Fibroblast of peridontal ligament (primary cell): ENCODE measurements at regions not wholly inside any gene's neighbourhood (a gene's known extent, or its start where the extent isn't known, plus 50 kb on each side); places are given as distances from the start of the nearest gene placed in this dataset.

ENCODE experiments used
- DNase-seq: peaks from one replicate; pipeline ENCODE4 v3.0.0-alpha.2; 2010; ENCODE audit errors: extremely low read depth

DNA sequence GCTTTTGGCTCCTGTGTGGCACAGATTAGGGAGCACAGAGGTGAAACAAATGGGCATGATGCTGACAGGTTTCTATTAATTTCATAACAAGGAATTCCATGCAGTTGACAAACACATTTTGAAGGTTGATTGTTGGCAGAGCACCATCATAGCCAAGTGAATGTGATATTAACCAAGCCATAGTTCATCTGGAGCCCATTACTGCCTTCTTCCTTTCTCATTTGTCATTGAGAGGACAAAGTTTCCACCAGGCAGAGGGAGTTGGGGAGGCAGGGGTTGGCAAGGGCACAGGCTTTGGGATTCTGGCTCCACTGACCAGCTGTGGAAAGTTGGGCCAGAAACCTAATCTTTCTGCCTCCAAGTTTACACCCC is 325.2 kb downstream of the MFSD1 start:
- no peak for DNase-seq

DNA sequence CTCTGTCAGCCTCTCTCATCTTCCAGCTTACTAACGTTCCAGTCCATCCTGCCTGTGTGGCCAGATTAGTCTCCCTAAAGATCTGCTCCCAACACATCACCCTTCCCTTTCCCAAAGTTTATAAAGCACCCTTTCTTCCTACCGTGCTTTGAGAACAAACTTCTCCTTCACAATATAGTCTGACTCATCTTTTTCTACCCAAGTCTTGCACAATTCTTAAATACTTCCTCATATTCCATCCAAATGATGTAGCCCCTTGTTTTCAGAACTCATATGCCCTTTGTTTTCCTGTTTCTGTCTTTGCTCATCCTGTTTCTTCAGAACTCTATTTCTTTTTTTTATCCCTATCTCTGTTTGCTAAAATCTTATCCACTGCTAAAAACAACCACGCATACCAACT is 326.8 kb downstream of the MFSD1 start:
- peak; percentile 59 for DNase-seq

DNA sequence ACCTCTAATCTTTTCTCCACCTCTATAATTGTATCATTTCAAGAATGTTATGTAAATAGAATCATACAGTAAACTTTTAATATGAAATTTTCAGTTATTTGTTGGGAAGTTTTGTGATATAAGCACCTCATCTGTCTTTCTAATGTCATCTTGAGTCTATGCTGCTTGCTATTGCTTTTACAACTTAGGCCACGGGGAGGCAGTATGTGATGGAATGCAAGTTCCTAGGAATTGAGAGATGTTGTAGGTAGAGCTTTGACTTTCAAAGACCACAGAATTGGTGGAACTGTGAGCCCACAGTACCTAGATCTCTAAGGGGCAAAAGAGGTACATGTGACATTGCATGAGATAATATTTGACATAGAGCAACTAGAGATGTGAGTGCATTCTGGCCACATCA is 328.3 kb downstream of the MFSD1 start:
- no peak for DNase-seq

GRCh38 chr3:159131376-159131775 is 329.5 kb downstream of the MFSD1 start:
- DNase-seq, result no peak

GRCh38 chr3:159137949-159138348 is 336.1 kb downstream of the MFSD1 start:
- no peak for DNase-seq

DNA sequence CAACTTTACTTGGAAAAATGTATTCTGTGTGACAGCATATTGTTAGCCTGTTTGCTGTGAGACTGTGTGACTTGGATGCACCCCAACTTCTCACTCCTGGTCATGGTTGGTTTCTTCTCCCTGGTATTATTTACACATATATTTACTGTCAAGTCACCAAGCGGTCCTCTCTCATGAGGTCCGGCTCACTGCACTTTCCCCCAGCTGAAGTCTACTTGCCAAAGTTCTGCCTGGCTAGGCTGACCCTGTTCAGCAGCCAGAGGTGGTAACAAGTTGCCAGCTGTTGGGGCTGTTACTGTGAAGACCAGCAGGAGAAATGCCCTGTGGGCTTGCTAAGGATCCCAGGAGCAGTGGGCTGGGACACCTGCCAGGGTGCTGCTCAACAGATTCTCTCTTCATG is 337.5 kb downstream of the MFSD1 start:
- DNase-seq, result peak; percentile 4

GRCh38 chr3:159144472-159144871 is 342.6 kb downstream of the MFSD1 start:
- no peak for DNase-seq

- no peak for DNase-seq
These were observed 343.0 kb downstream of the MFSD1 start for GRCh38 chr3:159144891-159145290.

DNA sequence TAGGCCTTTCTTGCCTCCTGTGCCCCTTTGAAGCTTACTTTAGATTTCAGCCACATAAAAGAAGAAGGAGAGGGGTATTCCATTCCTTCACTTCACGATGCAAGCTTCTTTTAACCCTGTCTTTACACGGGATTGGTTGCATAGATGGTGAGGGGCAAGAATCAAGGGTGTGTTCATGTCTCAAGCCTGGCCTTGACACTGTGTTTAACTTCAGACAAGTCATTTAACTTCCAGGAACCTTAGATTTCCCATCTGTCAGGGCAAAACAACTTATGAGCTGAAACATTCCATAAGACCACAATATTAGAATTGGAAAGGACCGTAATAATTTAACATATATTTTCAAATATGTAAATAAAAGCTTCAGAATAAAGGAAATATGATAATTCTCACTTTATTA is 344.5 kb downstream of the MFSD1 start:
- no peak for DNase-seq

GRCh38 chr3:159146856-159147435 is 345.1 kb downstream of the MFSD1 start:
- no peak for DNase-seq

DNA sequence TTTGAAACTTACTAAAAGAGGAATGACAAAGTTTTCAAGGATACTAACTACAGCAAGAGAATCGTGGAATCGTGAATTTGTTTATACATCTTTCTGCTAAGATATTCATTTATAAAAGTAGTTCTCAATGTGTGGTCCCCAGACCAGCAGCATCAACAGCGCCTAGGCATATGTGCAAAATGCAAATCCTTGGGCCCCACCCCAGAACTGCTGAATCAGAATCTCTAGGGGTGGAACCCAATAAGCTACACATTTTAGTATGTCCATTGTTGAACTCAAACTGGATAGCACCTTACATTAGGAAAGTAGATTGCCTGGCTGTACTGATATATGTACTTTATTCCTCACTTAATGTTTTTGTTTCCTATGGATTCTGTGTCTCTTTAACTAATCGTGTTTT is 346.0 kb downstream of the MFSD1 start:
- no peak for DNase-seq

DNA sequence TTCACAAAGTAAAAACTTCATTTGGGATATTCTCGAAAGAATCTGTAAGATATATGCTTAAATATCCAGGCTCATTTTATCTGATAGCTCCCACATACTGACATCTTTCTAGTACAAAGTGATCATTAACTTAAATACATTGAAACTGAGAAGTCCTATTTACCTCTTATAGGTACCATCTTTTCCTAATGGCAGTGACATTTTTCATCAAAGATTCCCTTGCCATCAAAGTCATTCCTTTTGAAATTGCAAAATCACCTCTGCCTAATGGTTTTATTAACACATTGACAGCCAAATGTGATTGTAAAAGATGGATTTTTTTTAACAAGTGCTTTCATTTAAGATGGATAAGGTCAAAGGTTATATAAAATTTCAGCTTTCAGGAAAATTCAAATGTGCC is 346.6 kb downstream of the MFSD1 start:
- DNase-seq, result no peak

DNA sequence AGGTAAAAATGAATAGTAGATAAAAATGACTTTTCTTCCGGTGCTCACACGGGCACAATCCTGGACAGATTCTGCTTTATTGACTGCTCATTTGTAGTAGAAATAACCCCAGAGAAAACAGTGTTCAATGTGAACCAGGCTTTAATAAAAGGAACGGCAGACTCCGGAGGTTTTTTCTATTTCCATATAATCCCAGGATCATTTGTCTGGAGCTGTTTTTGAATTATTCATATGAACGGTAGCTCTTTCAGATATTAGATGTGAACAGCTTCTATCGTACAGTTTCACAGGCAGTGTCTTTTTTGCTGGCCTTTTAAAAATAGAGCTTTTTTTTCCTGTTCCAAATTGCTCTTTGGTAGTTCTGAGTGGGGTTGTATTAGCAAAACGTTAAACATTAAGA is 347.3 kb downstream of the MFSD1 start:
- DNase-seq, result no peak

- no peak for DNase-seq
These were observed 347.8 kb downstream of the MFSD1 start for GRCh38 chr3:159149633-159150032.

DNA sequence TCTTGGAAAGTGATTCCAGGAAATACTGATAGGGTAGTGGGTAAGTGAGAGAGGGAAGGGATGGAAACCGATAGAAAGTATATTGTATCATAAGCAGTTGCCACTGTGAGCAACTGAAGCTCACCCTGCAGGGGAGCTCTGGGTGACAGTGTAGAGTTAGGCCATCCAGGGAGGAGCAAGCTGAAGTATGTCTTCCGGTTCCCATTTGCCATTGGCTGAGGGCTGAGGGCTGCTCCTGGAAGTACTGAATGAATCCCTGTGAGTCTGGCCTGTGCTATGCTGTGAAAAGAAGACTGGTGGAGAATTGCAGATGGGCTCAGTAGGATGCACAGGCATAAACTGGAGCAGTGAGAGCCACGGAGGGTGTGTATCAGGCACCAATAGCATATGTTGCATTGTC is 348.3 kb downstream of the MFSD1 start:
- no peak for DNase-seq

DNA sequence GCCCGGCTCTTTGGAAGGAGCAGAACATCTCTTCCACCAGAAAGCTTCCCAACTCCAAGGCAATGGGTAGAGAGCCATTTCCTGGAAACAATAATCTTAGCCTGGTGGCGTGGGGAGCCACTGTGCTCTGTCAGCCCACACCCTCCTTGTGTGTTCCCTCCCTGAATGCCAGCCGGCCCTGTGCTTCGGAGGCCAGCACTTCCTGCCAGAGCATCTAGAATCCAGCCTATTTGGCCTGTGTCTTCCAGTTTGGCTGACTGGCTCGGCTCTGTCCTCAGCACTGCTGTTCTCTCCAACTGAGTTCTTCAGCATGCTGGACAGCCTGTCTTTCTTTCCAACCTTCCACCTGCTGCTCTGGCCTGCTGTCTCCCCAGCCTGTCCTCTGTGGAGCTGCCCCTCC is 349.3 kb downstream of the MFSD1 start:
- no peak for DNase-seq

- no peak for DNase-seq
These were observed 355.4 kb downstream of the MFSD1 start for GRCh38 chr3:159157275-159157674.

- no peak for DNase-seq
These were observed 356.4 kb downstream of the MFSD1 start for GRCh38 chr3:159158213-159158612.

DNA sequence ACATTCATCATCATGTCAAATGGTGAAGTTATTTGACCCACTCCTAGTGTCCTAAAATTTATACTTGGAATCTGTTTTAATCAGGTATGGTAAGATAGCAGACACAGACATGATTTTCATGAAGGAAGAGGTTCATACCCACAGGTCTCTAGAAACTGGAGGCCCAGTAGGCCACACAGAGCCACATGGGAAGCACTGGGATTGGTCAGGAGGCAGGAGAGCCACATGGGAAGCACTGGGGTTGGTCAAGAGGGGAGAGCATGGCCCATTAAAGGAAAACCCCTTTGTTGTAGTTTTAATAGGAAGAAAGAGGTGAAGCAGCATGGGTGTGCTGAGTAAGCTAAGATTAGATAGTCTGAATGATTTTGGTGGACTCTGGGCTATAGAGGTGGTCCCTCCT is 356.9 kb downstream of the MFSD1 start:
- no peak for DNase-seq

GRCh38 chr3:159159546-159159945 is 357.7 kb downstream of the MFSD1 start:
- DNase-seq, result no peak

GRCh38 chr3:159163656-159164055 is 361.8 kb downstream of the MFSD1 start:
- no peak for DNase-seq

GRCh38 chr3:159165961-159166360 is 364.1 kb downstream of the MFSD1 start:
- DNase-seq, result no peak

GRCh38 chr3:159166899-159167586 is 365.2 kb downstream of the MFSD1 start:
- DNase-seq, result no peak

GRCh38 chr3:159168788-159169187 is 366.9 kb downstream of the MFSD1 start:
- DNase-seq, result no peak
